Activated CD8-positive, alpha-beta memory T cell treated with anti-CD3 and anti-CD28 coated beads for 1 hour (primary cell): ENCODE measurements at regions not wholly inside any gene's neighbourhood (a gene's known extent, or its start where the extent isn't known, plus 50 kb on each side); places are given as distances from the start of the nearest gene placed in this dataset.
"Not testable (repeated sequence)": the region's sequence is repeated elsewhere in the genome, so short reads cannot be mapped to it uniquely, and the experiment has no call there.

Source experiments
- DNase-seq, 2 donors: peaks; one replicate each; pipeline ENCODE4 v3.0.0-alpha.2; 2020; ENCODE audit warnings: low read depth in 1 of 2; ENCODE audit errors: extremely low read depth in 1 of 2

DNA sequence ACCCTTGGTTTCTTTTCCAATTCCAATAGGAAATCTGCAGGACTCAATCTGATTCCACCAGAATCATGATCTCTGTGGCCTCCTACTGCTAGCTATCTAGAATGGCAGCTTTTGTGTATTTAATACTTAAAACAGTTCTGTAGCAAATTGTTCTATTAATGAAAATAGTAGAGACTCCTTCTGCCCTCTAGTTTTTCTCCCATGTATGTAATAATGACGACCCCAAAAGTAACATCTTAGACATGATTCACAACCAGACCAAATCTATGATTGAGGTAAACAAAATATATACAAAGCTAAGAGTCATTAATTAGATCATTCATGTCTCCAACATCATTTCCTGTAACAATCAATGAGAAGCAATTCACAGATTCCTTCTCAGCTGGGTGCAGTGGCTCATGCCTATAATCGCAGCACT is 259.1 kb upstream of the MKLN1 start:
- DNase-seq = no peak

- DNase-seq = no peak
Measured at GRCh38 chr7:131071786-131072504, 255.7 kb upstream of the MKLN1 start.

- no peak for DNase-seq
Measured at GRCh38 chr7:131072505-131073091, 255.1 kb upstream of the MKLN1 start.

- DNase-seq = no peak
Measured at GRCh38 chr7:131074043-131074442, 253.6 kb upstream of the MKLN1 start.

- no peak for DNase-seq
Measured at GRCh38 chr7:131074585-131074984, 253.1 kb upstream of the MKLN1 start.

DNA sequence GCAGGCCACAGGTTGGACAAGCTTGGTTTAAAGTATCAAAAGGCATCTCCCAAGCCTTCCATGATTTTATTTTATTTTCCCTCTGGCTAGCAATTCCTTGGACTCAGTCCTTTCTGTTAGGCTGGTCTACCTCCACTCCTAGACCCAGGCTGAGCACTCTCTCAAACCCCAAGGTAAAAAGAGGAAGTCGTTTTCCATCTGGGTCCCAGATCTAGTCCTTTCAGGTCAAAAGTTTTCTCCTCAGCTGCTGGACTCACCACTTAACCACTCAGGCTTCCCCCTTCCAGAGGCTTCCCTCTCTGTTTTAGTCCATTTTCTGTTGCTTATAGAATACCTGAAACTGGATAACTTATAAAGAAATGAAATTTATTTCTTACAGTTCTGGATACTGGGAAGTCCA is 252.3 kb upstream of the MKLN1 start:
- DNase-seq = no peak

- no peak for DNase-seq
Measured at GRCh38 chr7:131076032-131076431, 251.6 kb upstream of the MKLN1 start.

DNA sequence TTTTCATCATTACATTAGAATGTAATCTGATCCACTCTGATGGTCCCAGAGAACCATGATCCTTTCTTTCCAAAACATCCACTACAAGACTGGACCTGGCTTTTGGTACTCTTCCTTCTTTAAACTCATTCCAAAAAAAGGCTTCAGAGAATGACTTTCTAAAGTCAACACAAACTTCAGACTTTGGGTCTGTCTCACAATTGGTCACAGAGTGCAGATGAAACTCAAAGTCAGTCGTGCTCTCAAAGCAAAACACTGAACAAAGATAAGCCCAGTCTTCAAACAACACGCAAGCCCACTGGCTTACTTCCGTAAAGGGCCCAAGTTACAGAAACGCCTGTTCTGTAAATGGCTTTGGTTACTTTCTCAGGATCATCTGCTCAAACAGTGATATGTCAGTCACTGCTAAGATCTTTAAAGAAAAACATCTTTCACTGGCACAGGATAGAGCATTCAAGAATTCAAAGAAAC is 250.9 kb upstream of the MKLN1 start:
- DNase-seq = no peak

DNA sequence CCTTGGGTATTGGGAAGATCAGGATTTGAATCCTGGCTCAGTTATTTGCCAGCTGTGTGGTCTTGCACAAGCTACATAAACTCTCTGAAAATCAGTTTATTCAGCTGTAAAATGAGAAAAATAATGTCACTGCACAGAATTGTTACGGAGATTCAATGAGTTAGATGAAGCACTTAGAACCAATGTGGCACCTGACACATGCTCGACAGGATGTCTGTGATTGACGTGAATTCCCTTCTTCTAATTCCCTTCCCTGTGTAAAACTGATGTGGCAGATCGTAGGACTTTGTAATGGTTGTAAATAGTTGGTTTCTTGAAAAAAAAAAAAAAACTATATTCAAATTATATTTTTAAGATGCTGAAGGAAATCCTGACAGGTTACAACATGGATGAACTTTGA is 249.9 kb upstream of the MKLN1 start:
- DNase-seq = no peak

- no peak for DNase-seq
Measured at GRCh38 chr7:131080754-131081153, 246.9 kb upstream of the MKLN1 start.

DNA sequence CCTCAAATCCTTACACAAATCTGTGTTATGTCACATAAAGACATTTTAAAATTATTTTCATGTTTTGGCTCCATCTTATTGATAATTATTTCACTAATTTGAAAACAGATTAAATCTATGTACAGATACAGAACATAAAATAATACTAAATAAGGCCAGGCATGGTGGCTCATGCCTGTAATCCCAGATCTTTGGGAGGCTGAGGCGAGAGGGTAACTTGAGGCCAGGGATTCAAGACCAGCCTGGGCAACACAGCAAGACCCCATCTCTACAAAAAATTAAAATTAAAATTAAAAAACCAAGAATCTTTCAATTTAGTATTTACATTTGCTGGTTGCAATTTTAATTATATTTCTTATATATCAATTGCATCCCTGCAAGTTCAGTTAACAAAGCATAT is 246.4 kb upstream of the MKLN1 start:
- no peak for DNase-seq

DNA sequence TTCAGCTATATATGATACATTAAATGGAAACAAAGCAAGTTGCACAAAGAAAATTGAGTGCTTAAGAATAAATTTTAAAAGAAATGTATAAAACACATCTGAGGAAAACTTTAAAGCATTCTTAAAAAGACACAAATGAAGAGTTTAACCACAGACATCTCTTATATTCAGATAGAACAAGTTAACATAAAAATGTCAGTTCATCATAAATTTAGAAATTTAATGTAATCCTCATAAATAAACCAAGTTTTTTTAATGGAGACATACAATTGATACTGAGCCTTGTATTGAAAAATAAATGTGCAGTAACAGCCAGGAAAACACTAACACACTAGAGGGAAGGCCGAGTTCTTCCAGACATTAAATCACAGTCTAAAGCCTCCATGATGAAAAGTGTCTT is 243.9 kb upstream of the MKLN1 start:
- DNase-seq = no peak

GRCh38 chr7:131084336-131084735 is 243.3 kb upstream of the MKLN1 start:
- not testable (repeated sequence) for DNase-seq

- no peak for DNase-seq
Measured at GRCh38 chr7:131087756-131088658, 239.7 kb upstream of the MKLN1 start.

GRCh38 chr7:131090188-131090587 is 237.5 kb upstream of the MKLN1 start:
- DNase-seq = no peak

DNA sequence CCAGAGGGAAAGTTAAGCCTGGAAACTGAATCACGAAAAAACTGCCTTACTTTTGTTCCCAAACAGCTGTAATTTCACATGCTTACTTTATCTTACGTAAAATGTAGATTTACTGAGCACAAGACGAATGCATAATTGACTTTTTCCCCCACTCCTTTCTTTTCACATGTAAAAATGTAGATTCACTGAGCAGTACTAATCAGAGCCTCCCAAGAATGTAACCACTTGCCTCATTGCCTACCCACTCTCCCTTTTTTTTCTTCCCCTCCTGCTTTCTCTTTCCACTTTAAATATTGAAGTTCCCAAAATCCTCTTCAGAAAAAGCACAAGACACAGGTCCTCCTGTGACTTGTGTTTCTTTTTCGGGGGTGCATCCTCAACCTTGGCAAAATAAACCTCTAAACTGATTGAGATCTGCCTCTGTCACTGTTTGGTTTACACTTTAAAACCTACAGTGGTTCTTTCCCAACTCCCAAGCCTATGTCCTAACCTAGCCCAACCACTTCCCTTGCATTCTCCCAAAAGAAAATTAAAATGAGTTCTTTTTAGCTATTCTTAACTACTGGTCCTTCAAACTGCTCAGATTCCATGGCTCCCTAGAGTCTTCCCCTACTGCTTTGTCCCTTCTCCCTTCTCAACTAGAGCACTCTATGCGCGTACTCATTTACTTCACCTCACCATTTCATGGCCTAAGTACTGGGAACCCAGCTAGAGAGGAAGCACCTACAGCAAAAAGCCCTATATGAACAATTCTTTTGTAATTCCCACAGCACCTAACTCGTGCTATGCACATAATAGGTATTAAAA is 236.6 kb upstream of the MKLN1 start:
- no peak for DNase-seq

DNA sequence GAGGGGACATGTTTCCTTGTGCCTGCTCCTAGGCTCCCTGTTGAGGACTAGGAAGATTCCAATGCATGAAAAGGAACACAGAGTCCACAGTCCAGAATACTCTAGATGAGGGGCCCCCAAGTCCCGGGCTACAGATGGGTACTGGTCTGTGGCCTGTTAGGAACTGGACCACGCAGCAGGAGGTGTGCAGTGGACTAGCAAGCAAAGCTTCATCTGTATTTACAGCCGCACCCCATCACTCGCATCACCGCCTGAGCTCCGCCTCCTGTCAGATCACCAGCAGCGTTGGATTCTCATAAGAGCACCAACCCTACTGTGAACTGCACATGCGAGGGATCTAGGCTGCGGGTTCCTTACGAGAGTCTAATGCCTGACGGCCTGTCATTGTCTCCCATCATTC is 233.0 kb upstream of the MKLN1 start:
- no peak for DNase-seq

GRCh38 chr7:131095346-131095745 is 232.3 kb upstream of the MKLN1 start:
- no peak for DNase-seq

DNA sequence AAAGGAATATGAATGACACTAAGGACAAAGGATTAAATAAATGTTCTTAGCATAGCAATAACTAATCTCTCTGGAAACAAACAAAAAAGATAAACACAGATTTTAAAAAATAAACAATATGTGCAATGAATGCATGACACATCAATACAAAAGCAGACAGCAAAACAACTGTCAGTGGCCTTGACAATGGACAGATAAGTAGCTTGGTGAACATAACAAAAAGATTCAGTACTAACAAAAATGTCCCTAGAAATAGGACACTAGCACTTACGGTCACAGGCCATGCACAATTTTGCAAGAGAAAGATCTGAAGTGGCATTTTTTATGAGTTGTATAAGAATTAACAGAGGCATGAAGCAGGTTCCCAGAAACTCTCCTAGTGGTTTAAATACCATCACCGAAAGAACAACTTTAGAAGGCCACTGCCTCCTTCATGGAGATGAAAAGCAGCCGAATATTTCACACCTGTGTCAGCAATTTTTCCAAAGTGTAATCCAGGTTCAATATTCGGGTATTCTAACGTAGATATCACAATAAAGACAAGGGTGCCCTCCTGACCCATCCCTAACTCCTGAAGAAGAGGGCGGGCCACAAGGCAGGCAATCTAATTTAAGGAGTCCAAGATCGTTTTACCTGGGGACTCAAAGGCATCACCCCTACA is 231.3 kb upstream of the MKLN1 start:
- DNase-seq = no peak

DNA sequence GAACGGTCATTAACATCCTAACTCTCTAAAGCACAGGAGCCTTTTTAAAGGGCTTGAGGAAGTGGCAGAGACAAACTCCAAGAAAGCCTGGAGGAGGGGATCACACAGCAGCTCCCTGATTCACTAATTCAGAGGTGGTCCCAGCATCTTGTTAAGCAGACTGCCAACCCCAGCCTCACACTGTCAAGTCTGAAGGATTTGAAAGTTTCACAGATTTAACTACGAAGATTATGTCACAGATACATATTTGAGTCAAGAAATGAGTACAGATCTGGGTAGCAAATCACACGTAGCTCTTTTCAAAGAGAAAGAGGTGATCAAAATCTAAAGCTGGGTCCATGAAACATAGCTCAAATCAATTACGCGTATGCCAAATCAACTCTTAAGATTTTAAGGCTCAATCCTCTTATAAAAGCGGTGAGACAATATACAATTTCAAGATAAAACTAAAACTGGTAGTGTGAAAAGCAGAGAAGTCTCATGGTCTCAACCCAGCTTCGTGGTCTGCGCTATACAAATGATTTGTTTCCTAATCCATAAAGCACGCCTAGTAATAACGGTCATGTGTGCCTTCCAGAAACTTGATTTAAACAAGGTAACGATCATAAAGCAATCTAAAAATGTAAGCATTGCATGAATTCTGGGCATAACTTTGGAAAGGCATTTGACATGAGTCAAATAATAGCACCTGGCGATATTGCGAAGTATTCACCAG is 229.9 kb upstream of the MKLN1 start:
- DNase-seq = no peak
